ENCODE measurements at regions not wholly inside any gene's neighbourhood (a gene's known extent, or its start where the extent isn't known, plus 50 kb on each side); places are given as distances from the start of the nearest gene placed in this dataset.

DNA sequence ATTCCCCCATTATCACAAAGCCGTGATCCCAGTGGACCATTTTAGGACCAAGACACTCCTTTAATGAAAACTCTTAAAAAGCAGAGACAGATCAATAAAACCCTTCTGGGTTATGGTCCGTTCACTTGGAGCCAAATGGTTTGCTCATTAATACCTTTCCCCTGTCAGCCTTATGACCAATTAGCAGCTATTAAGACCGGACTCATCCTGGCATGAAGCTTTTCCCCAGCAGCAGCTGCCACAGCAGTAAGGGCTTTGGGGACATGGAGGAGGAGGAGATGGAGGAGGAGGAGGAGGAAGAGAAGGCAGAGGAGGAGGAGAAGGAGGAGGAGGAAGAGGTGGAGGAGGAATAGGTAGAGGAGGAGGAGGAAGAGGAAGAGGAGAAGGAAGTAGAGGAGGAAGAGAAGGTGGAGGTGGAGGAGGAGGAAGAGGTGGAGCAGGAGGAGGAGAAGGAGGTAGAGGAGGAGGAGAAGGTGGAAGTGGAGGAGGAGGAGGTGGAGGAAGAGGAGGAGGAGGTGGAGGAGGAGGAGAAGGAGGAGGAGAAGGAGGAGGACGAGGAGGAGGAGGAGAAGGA is 50.1 kb upstream of the IRX3 start:
- TF ChIP-seq, protein P1, sequence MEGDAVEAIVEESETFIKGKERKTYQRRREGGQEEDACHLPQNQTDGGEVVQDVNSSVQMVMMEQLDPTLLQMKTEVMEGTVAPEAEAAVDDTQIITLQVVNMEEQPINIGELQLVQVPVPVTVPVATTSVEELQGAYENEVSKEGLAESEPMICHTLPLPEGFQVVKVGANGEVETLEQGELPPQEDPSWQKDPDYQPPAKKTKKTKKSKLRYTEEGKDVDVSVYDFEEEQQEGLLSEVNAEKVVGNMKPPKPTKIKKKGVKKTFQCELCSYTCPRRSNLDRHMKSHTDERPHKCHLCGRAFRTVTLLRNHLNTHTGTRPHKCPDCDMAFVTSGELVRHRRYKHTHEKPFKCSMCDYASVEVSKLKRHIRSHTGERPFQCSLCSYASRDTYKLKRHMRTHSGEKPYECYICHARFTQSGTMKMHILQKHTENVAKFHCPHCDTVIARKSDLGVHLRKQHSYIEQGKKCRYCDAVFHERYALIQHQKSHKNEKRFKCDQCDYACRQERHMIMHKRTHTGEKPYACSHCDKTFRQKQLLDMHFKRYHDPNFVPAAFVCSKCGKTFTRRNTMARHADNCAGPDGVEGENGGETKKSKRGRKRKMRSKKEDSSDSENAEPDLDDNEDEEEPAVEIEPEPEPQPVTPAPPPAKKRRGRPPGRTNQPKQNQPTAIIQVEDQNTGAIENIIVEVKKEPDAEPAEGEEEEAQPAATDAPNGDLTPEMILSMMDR (IDR thresholded peaks at IDR 0.05) = no peak
- TF ChIP-seq POLR2A (IDR thresholded peaks at IDR 0.05) = no peak
